GM10248 (cell line): ENCODE measurements at regions not wholly inside any gene's neighbourhood (a gene's known extent, or its start where the extent isn't known, plus 50 kb on each side); places are given as distances from the start of the nearest gene placed in this dataset.

ENCODE experiments used
- CTCF ChIA-PET: fragments of 300-600 bp; sonication (Branson Sonifier 250); formaldehyde crosslinking; extraction: SDS; loops from one replicate; lab custom pipeline; 2021; ENCODE audit warnings: antibody characterized with exemption; lab: Yijun Ruan, JAX
- POLR2A ChIA-PET: fragments of 350-650 bp; sonication (Branson Sonifier 250); formaldehyde crosslinking; extraction: SDS; loops from one replicate; lab custom pipeline; 2020; ENCODE audit warnings: antibody characterized with exemption; lab: Yijun Ruan, JAX
- DNase-seq: peaks from one replicate; pipeline ENCODE4 v3.0.0; 2012; ENCODE audit errors: extremely low spot score
- CTCF ChIP-seq: IDR thresholded peaks from 2 replicates; pipeline ENCODE4 v1.5.1; 2012; ENCODE audit warnings: mild to moderate bottlenecking, low read depth; ENCODE audit errors: extremely low read depth, missing control alignments, control extremely low read depth

- DNase-seq, result no peak
- ChIA-PET CTCF (interaction anchor here (1.3 kb wide), 1 partner anchor 11 kb away, joined by 3 read pairs; no protein-coding TSS in a partner anchor), POLR2A (no interaction called here)
- TF ChIP-seq CTCF, result no peak
Observed at GRCh38 chr2:56500317-56500716, 316.5 kb downstream of the CCDC85A start.

- POLR2A ChIA-PET, result no interaction called here
- no peak for DNase-seq
- CTCF ChIA-PET, result no interaction called here
- no peak for TF ChIP-seq CTCF
Observed at GRCh38 chr2:56502616-56503015, 318.8 kb downstream of the CCDC85A start.

GRCh38 chr2:56505885-56506284, 322.1 kb downstream of the CCDC85A start:
- TF ChIP-seq CTCF, result no peak
- CTCF ChIA-PET, result no interaction called here
- no peak for DNase-seq
- POLR2A ChIA-PET, result no interaction called here

GRCh38 chr2:56508662-56509061, 324.9 kb downstream of the CCDC85A start:
- DNase-seq, result no peak
- CTCF ChIA-PET, result interaction anchor here (1.6 to 1.9 kb wide), 2 partner anchors 9 to 12 kb away, joined by 4 to 5 read pairs; no protein-coding TSS in a partner anchor
- TF ChIP-seq CTCF, result no peak
- POLR2A ChIA-PET, result no interaction called here

- DNase-seq, result no peak
- no peak for TF ChIP-seq CTCF
- ChIA-PET POLR2A (no interaction called here), CTCF (no interaction called here)
Observed at GRCh38 chr2:56510610-56511009, 326.8 kb downstream of the CCDC85A start.

GRCh38 chr2:56515399-56515798, 331.6 kb downstream of the CCDC85A start:
- POLR2A ChIA-PET, result no interaction called here
- CTCF ChIA-PET, result interaction anchor here (1.1 to 1.4 kb wide), 2 partner anchors 29 to 34 kb away, joined by 3 to 4 read pairs; no protein-coding TSS in a partner anchor
- TF ChIP-seq CTCF, result no peak
- DNase-seq, result no peak
